ENCODE measurements at regions not wholly inside any gene's neighbourhood (a gene's known extent, or its start where the extent isn't known, plus 50 kb on each side); places are given as distances from the start of the nearest gene placed in this dataset.

DNA sequence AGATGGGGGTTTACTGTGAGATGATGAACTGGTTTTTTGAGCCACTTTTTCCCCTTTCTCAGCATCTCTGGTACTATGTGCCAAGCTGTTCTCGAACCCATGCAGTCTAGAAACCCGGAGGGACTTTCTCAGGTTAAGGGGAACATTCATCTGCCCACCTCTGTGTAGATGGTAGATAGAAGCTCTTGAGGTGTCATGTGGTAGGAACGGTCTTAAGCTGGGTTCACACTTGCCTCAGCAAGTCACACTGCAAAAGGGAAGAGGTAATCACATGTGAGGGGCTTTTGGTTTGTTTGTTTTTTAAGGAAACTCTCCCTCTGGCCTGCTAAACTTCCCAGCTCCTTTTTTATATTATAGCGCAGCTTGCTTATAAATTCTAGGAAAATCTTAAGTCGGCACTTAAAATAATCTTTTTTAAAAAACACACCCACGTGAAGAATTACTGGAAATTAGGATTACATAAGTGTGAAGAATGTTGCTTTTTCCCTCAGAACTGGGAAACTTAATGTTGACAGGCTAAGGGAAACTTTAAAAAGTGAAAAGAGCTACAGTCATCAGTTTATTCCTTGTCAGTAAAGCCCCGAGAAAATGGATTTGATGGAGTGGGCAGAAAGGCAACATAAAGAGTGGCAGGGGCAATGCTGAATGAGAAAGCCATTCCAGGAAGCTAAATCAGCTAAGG is 430.3 kb downstream of the ARHGEF28 start:
- TF ChIP-seq, protein P1, sequence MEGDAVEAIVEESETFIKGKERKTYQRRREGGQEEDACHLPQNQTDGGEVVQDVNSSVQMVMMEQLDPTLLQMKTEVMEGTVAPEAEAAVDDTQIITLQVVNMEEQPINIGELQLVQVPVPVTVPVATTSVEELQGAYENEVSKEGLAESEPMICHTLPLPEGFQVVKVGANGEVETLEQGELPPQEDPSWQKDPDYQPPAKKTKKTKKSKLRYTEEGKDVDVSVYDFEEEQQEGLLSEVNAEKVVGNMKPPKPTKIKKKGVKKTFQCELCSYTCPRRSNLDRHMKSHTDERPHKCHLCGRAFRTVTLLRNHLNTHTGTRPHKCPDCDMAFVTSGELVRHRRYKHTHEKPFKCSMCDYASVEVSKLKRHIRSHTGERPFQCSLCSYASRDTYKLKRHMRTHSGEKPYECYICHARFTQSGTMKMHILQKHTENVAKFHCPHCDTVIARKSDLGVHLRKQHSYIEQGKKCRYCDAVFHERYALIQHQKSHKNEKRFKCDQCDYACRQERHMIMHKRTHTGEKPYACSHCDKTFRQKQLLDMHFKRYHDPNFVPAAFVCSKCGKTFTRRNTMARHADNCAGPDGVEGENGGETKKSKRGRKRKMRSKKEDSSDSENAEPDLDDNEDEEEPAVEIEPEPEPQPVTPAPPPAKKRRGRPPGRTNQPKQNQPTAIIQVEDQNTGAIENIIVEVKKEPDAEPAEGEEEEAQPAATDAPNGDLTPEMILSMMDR (IDR thresholded peaks at IDR 0.05) = no peak

DNA sequence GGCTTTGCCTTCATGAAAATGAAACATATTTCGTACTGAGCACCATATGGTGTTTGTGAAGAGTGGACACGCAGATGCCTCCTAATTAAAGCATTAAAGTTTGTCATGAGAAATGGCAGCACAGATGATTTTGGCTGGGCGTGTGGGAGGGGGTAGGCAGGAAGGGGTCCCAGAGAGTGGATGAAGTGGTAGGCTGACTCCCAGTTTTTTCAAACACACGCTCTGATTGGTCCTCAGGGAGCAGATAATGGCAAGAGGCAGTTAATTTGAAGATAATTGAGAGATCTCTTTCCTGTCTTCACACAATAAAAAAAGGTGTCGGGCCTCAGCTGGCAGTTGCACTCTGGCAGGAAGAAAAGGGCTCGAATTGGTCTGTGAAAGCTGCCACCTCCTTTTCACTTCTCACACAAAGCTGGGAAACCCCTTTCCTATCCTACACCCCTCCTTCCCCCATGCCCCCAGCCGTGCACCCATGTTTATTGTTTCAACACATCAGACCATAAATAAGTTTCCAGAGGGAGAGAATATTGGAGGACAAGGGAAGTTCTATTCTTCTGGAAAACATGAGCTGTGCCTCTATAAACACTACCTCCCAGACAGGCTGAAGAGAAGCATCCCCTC is 429.6 kb downstream of the ARHGEF28 start:
- TF ChIP-seq, protein P1 (IDR thresholded peaks at IDR 0.05) = no peak

DNA sequence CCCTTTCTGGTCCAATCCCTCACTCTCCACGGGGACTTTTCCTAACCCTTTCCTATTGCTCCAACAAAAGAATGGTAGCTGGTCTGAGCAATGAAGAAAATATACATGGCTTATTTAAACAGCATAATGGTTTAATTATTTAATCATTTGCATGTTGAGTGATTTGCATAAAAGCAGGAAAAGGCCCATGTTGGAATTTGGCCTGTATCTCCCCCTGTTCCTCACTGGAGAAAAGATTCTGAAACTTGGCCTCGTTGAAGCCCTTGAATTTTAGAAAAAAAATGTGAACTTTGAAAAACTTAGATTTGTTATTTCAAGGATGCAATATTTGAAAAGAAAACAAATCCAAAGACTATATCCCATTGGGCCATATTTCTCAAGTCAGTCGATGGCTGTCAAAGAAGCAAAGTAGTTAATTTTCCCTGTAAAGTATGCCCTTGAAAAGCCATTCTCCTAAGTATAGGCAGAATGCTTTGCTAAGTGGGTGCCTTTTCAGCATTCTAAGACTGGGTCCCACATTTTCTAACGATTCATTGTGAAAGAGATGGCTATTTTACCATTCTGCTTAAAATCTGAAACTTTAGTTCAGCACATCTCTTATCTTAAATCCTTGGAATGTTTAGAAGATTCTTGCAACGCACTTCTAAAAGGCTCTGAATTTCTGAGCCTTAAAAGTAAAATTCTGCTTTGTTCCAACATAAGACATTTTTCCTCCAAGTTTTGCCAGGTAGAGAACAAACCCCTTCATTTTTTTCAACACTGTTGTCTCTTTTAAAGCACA is 428.8 kb downstream of the ARHGEF28 start:
- TF ChIP-seq, protein P1 (IDR thresholded peaks at IDR 0.05) = no peak

DNA sequence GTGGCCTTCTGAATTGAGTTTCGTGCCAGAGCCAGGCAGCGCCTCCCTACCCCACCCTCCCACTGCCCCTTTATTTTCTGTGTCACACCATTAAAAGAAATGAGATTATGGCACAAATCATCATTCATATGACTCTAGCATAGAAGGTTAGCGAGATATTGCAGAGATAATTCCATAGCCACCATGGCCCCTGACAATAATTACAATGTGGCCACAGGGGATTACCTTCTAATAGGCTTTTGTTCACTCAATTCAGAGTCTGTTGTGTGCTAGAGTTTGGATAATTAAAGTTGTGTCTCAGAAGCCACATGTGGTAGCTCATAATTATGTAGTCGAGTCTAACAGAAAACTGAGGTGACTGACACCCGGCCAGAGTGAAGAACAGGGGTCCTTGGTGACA is 428.1 kb downstream of the ARHGEF28 start:
- TF ChIP-seq, protein P1 (IDR thresholded peaks at IDR 0.05) = no peak

DNA sequence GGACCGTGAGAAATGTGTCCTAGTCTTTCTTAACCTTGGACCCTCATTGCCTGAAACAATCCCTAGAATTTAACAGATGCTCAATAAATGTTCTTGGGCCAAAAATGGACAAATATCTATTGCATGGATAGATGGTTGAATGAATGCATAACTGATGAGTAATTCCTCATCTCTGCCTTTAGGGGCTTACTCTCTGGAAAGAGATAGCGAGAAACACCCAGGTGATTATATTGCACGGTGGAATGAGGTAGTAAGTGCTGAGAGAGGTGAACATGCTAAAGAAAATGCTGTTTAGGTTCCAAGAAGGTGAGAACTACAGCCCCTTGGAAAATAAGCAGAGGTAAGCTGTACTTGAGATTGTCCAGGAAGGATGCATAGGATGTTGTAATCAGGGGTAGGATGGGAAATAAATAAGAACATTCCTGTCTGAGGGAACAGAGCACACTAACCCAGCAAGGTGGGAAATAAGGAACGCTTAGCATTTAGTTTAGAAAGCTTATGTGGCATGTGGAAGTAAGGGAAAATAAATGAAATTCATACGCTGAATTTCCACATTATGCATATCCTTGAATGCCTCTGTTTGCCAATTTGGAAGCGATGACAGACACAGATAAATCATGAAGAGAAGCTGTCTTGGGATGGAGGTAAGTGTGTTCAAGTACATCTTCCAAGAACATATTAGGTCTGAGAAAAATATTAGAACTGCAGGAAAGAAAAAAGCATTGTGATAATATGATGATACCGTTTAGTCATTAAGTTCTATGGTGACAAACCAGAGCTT is 426.6 kb downstream of the ARHGEF28 start:
- TF ChIP-seq, protein P1 (IDR thresholded peaks at IDR 0.05) = no peak

DNA sequence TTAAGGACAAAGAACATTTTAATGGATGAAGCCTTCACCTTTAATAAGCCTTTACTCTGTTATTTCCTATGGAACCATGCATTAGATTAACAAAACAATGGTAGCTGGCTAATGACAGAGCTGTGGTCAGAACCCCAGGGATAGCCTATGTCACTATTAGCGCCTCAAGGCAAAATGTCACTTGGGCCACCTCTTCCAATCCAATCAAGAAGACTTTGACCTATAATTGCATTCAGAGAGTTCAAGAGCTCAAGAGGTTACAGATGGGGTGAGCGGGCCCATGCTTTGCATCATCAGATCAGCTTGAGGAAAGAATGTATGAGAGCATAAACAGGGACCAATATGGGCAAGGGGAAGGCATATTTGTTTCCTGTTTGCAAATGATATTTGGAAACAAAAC is 425.1 kb downstream of the ARHGEF28 start:
- TF ChIP-seq, protein P1 (IDR thresholded peaks at IDR 0.05) = no peak

DNA sequence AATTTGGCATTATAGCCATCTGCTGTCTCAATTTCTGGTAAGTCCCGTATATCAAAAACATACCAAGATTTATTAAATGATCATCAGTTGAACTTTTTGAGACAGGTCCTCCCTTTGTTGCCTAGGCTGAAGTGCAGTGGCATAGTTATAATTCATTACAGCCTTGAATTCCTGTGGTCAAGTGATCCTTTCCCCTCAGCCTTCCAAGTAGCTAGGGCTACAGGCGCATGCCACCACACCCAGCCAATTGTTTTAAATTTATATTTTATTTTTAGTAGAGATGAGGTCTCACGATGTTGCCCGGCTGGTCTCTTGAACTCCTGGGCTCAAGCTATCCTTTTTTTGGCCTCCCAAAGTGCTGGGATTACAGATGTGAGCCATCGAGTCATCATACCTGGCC is 418.9 kb downstream of the ARHGEF28 start:
- TF ChIP-seq, protein P1 (IDR thresholded peaks at IDR 0.05) = no peak

All from LNCAP (cell line).